ENCODE measurements at regions not wholly inside any gene's neighbourhood (a gene's known extent, or its start where the extent isn't known, plus 50 kb on each side); places are given as distances from the start of the nearest gene placed in this dataset.

DNA sequence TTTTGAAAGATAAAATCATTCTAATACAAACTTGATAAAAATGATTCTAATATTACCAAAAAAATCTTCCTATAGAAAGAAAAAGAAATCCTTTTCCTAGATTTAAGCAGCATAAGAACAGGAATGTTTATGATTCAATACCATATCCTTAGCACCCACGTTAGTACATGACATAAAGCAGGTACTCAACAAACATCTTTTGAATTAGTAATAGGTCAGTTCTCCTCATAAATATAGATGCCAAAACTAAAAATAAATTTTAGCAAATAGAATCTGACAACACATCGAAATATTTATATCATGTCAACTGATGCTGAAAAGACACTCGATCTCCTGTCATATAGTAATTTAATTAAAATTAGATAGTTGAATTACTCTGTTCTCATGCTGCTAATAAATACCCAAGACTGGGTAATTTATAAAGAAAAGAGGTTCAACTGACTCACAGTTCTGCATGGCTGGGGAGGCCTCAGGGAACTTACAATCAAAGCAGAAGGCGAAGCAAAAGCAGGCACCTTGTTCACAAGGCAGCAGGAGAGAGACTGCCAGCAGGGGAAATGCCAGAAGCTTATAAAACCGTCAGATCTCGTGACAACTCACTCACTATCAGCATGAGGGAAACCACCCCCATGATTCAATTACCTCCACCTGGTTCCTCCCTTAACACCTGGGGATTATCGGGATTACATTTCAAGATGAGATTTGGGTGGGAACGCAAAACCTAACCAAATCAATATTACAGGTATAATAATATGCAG, 191.8 kb downstream of the HTR7 start:
- TF ChIP-seq, protein P1, sequence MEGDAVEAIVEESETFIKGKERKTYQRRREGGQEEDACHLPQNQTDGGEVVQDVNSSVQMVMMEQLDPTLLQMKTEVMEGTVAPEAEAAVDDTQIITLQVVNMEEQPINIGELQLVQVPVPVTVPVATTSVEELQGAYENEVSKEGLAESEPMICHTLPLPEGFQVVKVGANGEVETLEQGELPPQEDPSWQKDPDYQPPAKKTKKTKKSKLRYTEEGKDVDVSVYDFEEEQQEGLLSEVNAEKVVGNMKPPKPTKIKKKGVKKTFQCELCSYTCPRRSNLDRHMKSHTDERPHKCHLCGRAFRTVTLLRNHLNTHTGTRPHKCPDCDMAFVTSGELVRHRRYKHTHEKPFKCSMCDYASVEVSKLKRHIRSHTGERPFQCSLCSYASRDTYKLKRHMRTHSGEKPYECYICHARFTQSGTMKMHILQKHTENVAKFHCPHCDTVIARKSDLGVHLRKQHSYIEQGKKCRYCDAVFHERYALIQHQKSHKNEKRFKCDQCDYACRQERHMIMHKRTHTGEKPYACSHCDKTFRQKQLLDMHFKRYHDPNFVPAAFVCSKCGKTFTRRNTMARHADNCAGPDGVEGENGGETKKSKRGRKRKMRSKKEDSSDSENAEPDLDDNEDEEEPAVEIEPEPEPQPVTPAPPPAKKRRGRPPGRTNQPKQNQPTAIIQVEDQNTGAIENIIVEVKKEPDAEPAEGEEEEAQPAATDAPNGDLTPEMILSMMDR (IDR thresholded peaks at IDR 0.05) = no peak
- TF ChIP-seq POLR2A (IDR thresholded peaks at IDR 0.05) = no peak
